ENCODE measurements at regions not wholly inside any gene's neighbourhood (a gene's known extent, or its start where the extent isn't known, plus 50 kb on each side); places are given as distances from the start of the nearest gene placed in this dataset.

DNA sequence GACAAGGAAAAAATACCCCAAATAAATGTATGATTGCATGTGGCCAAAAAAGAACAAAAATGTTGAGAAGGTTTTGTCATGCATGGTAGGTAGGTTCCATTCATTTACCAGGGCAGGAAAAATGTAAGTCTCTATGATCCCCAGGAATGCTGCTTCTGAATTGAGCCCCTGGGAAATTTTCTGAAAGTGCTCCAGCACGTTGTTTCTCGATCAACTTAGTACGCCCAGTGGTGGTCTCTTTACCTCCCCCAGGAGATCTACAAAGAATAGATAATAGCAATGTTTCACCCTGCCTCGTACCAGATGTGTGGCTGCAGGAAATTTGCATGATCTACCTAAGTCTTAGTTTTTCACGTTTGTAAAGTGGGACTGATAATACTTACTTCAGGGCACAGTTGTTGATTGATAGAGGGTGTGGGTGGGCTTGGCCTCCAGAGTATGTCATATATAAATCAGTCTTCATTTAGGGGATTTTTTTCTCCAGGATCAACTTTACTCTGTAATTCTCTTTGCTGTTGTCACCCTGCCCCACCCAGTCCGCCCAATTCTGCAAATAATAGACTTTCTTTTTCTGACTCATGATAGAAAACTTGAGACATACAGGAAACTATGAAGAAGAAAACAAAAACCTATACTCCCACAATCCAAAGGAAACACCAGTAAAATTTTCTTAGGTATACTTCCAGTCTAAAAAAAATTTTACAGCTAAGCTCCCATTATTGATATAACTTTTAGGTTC lies 462.0 kb upstream of the RUNX1 start:
- TF ChIP-seq, protein P1, sequence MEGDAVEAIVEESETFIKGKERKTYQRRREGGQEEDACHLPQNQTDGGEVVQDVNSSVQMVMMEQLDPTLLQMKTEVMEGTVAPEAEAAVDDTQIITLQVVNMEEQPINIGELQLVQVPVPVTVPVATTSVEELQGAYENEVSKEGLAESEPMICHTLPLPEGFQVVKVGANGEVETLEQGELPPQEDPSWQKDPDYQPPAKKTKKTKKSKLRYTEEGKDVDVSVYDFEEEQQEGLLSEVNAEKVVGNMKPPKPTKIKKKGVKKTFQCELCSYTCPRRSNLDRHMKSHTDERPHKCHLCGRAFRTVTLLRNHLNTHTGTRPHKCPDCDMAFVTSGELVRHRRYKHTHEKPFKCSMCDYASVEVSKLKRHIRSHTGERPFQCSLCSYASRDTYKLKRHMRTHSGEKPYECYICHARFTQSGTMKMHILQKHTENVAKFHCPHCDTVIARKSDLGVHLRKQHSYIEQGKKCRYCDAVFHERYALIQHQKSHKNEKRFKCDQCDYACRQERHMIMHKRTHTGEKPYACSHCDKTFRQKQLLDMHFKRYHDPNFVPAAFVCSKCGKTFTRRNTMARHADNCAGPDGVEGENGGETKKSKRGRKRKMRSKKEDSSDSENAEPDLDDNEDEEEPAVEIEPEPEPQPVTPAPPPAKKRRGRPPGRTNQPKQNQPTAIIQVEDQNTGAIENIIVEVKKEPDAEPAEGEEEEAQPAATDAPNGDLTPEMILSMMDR (IDR thresholded peaks at IDR 0.05): no peak
- TF ChIP-seq POLR2AphosphoS5 (IDR thresholded peaks at IDR 0.05; ENCODE audit: low read depth, low read length) (no peak), SIN3A (IDR thresholded peaks at IDR 0.05; ENCODE audit: borderline replicate concordance, insufficient read depth, low read depth, low read length) (no peak), TCF7L2 (IDR thresholded peaks at IDR 0.05; ENCODE audit: low read depth, low read length) (no peak)
- TF ChIP-seq, protein P2, sequence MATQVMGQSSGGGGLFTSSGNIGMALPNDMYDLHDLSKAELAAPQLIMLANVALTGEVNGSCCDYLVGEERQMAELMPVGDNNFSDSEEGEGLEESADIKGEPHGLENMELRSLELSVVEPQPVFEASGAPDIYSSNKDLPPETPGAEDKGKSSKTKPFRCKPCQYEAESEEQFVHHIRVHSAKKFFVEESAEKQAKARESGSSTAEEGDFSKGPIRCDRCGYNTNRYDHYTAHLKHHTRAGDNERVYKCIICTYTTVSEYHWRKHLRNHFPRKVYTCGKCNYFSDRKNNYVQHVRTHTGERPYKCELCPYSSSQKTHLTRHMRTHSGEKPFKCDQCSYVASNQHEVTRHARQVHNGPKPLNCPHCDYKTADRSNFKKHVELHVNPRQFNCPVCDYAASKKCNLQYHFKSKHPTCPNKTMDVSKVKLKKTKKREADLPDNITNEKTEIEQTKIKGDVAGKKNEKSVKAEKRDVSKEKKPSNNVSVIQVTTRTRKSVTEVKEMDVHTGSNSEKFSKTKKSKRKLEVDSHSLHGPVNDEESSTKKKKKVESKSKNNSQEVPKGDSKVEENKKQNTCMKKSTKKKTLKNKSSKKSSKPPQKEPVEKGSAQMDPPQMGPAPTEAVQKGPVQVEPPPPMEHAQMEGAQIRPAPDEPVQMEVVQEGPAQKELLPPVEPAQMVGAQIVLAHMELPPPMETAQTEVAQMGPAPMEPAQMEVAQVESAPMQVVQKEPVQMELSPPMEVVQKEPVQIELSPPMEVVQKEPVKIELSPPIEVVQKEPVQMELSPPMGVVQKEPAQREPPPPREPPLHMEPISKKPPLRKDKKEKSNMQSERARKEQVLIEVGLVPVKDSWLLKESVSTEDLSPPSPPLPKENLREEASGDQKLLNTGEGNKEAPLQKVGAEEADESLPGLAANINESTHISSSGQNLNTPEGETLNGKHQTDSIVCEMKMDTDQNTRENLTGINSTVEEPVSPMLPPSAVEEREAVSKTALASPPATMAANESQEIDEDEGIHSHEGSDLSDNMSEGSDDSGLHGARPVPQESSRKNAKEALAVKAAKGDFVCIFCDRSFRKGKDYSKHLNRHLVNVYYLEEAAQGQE (IDR thresholded peaks at IDR 0.05; ENCODE audit: insufficient read depth in 1 of 2, low read depth in 2 of 2, low read length in 1 of 2): no peak
